PFSK-1 (cell line): ENCODE measurements at regions not wholly inside any gene's neighbourhood (a gene's known extent, or its start where the extent isn't known, plus 50 kb on each side); places are given as distances from the start of the nearest gene placed in this dataset.

ENCODE experiments used
- FOXP2 ChIP-seq: optimal IDR thresholded peaks from 2 replicates; pipeline ENCODE3; 2011; ENCODE audit warnings: borderline replicate concordance, control low read depth, inconsistent platforms; ENCODE audit not compliant: insufficient read depth; ENCODE audit errors: extremely low read length, extremely low read depth
- POLR2AphosphoS5 ChIP-seq: IDR thresholded peaks from 2 replicates; pipeline ENCODE4 v1.6.1; 2012; ENCODE audit warnings: low read depth, mild to moderate bottlenecking, control low read depth, low read length, moderate library complexity
- REST ChIP-seq, 2 experiments: IDR thresholded peaks; 2 replicates each; pipeline versions ENCODE4 v1.6.1 to v1.8.0; 2011 to 2012; ENCODE audit warnings: low read depth in 2 of 2, low read length in 2 of 2, control low read depth in 1 of 2, inconsistent platforms in 1 of 2, mild to moderate bottlenecking in 1 of 2, moderate library complexity in 1 of 2; ENCODE audit not compliant: insufficient read depth in 1 of 2
- SIN3A ChIP-seq: IDR thresholded peaks from 2 replicates; pipeline ENCODE4 v1.6.1; 2012; ENCODE audit warnings: mild to moderate bottlenecking, low read length, moderate library complexity, borderline replicate concordance; ENCODE audit not compliant: insufficient read depth
- TAF1 ChIP-seq: IDR thresholded peaks from 2 replicates; pipeline ENCODE4 v1.6.1; 2012; ENCODE audit warnings: low read length, control low read depth, borderline replicate concordance; ENCODE audit not compliant: insufficient read depth

- no peak for TF ChIP-seq SIN3A
- no peak for TF ChIP-seq POLR2AphosphoS5
- no peak for TF ChIP-seq REST (IDR thresholded peaks at IDR 0.05; ENCODE audit: insufficient read depth in 1 of 2, low read depth in 2 of 2, low read length in 2 of 2)
- no peak for TF ChIP-seq TAF1
- no peak for TF ChIP-seq FOXP2
Observed at GRCh38 chr2:126748188-126748760, 92.3 kb downstream of the GYPC start.

- no peak for TF ChIP-seq SIN3A
Observed at GRCh38 chr2:126748929-126749518, 93.1 kb downstream of the GYPC start.

GRCh38 chr2:126749537-126749936, 93.6 kb downstream of the GYPC start:
- TF ChIP-seq FOXP2 (no peak), REST (IDR thresholded peaks at IDR 0.05; ENCODE audit: insufficient read depth in 1 of 2, low read depth in 2 of 2, low read length in 2 of 2) (no peak), SIN3A (no peak), TAF1 (no peak), POLR2AphosphoS5 (no peak)

DNA sequence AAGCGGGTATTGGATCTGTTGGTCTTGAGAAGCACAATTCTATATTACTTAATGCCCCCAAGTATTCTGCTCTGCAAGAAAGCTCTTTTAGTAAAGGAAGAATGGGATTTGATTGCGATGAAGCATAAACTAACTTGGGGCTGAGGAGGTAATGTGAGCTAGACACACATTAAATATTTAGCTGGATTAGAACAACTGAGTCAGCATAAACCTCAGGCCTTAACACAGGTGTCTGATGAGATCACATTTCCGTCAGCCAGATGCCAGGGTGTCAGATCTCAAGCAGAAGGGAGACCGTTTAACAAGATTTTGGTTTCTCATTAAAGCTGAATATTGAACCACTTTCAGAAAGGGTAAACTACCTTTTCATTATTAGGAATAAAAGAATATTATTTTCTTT, 94.5 kb downstream of the GYPC start:
- TF ChIP-seq POLR2AphosphoS5 (no peak), SIN3A (no peak), REST (IDR thresholded peaks at IDR 0.05; ENCODE audit: insufficient read depth in 1 of 2, low read depth in 2 of 2, low read length in 2 of 2) (no peak), TAF1 (no peak), FOXP2 (no peak)

- no peak for TF ChIP-seq SIN3A
- TF ChIP-seq POLR2AphosphoS5 = no peak
- TF ChIP-seq TAF1 = no peak
- no peak for TF ChIP-seq FOXP2
- no peak for TF ChIP-seq REST (IDR thresholded peaks at IDR 0.05; ENCODE audit: insufficient read depth in 1 of 2, low read depth in 2 of 2, low read length in 2 of 2)
Observed at GRCh38 chr2:126751477-126751876, 95.5 kb downstream of the GYPC start.
